ENCODE measurements at regions not wholly inside any gene's neighbourhood (a gene's known extent, or its start where the extent isn't known, plus 50 kb on each side); places are given as distances from the start of the nearest gene placed in this dataset.
"Not testable (repeated sequence)": the region's sequence is repeated elsewhere in the genome, so short reads cannot be mapped to it uniquely, and the experiment has no call there.

GRCh38 chr6:28683945-28684538 lies 158.4 kb downstream of the GPX5 start:
- H3K27ac ChIP-seq: no peak overlapping the region
- intact Hi-C loops (cut with DNase I): loop anchor here in 1 of 4 donors (10.0 kb wide), 1 partner anchor 331 kb away; no protein-coding TSS in a partner anchor
- H3K36me3 ChIP-seq: no peaks in the 10 kb centered on the region
- no peaks in the 10 kb centered on the region for H3K9me3 ChIP-seq
- TF ChIP-seq POLR2A (IDR thresholded peaks at IDR 0.05) (no peak), CTCF (IDR thresholded peaks at IDR 0.05) (no peak), EP300 (IDR thresholded peaks at IDR 0.05) (no peak)
- 35 to 43% (median 36%) methylated on average over 9 of the region's 9 CpGs for WGBS, 3 donors
- no peak for DNase-seq
- H3K4me3 ChIP-seq: no peak overlapping the region
- H3K4me1 ChIP-seq (ENCODE audit: insufficient read depth): no peaks in the 10 kb centered on the region
- H3K27me3 ChIP-seq: no peaks in the 10 kb centered on the region

GRCh38 chr6:28685960-28686359 lies 160.3 kb downstream of the GPX5 start:
- not testable (repeated sequence) for H3K4me1 ChIP-seq (ENCODE audit: insufficient read depth); H3K9me3 ChIP-seq; DNase-seq; H3K27ac ChIP-seq; H3K36me3 ChIP-seq; H3K4me3 ChIP-seq; H3K27me3 ChIP-seq
- 13 to 15% (median 14%) methylated on average over 3 of the region's 3 CpGs for WGBS, 3 donors
- intact Hi-C loops (cut with DNase I): loop anchor here in 2 of 4 donors (5.0 to 10.0 kb wide), 2 partner anchors 329 to 331 kb away; no protein-coding TSS in a partner anchor

GRCh38 chr6:28686446-28687027 lies 160.9 kb downstream of the GPX5 start:
- intact Hi-C loops (cut with DNase I): loop anchor here in 2 of 4 donors (5.0 to 10.0 kb wide), 2 partner anchors 328 to 331 kb away; no protein-coding TSS in a partner anchor
- peak; percentile 51 to 65 (median 56) for TF ChIP-seq CTCF (IDR thresholded peaks at IDR 0.05)
- WGBS, 3 donors: 1 to 4% (median 4%) methylated on average over 11 of the region's 11 CpGs
- H3K36me3 ChIP-seq; H3K4me3 ChIP-seq; H3K4me1 ChIP-seq (ENCODE audit: insufficient read depth); H3K9me3 ChIP-seq; H3K27me3 ChIP-seq; H3K27ac ChIP-seq: not testable (repeated sequence)
- peak in 4 of 5 donors; percentile 13 to 56 (median 34) for DNase-seq

GRCh38 chr6:28687309-28687981 lies 161.8 kb downstream of the GPX5 start:
- not testable (repeated sequence) for H3K27me3 ChIP-seq; DNase-seq; H3K4me1 ChIP-seq (ENCODE audit: insufficient read depth); H3K27ac ChIP-seq; H3K4me3 ChIP-seq; H3K9me3 ChIP-seq; H3K36me3 ChIP-seq
- intact Hi-C loops (cut with DNase I): loop anchor here in 2 of 4 donors (5.0 to 10.0 kb wide), 2 partner anchors 327 to 330 kb away; no protein-coding TSS in a partner anchor
- 43 to 55% (median 50%) methylated on average over 7 of the region's 7 CpGs for WGBS, 3 donors

- not testable (repeated sequence) for H3K36me3 ChIP-seq; H3K4me3 ChIP-seq; H3K4me1 ChIP-seq (ENCODE audit: insufficient read depth); H3K27me3 ChIP-seq; H3K27ac ChIP-seq; DNase-seq; H3K9me3 ChIP-seq
- WGBS, 3 donors: 32 to 45% (median 38%) methylated on average over 4 of the region's 4 CpGs
- intact Hi-C loops (cut with DNase I): loop anchor here in 1 of 4 donors (10.0 kb wide), 1 partner anchor 323 kb away; no protein-coding TSS in a partner anchor
Measured at GRCh38 chr6:28691991-28692390, 166.3 kb downstream of the GPX5 start.

Data from ovary (tissue), 7 donors.